MCF 10A (cell line): ENCODE measurements at regions not wholly inside any gene's neighbourhood (a gene's known extent, or its start where the extent isn't known, plus 50 kb on each side); places are given as distances from the start of the nearest gene placed in this dataset.
"Not testable (repeated sequence)": the region's sequence is repeated elsewhere in the genome, so short reads cannot be mapped to it uniquely, and the experiment has no call there.

Experiments
- BruUV-seq: library from RNA; stranded (reverse); fragments of 400-500 nt; replicated peaks from 2 replicates; lab custom pipeline; 2021; lab: Mats Ljungman, UMichigan
- CTCF ChIA-PET: fragments of 300-600 bp; sonication (Branson Sonifier 250); formaldehyde crosslinking; extraction: SDS; loops from one replicate; lab custom pipeline; 2021; ENCODE audit warnings: antibody characterized with exemption, inconsistent platforms; lab: Yijun Ruan, JAX
- POLR2A ChIA-PET: fragments of 300-600, 350-650 bp; sonication (Branson Sonifier 250); formaldehyde crosslinking; extraction: SDS; loops from one replicate; lab custom pipeline; 2020; ENCODE audit warnings: antibody characterized with exemption, inconsistent platforms; lab: Yijun Ruan, JAX
- DNase-seq: peaks from one replicate; pipeline ENCODE4 v3.0.0-alpha.2; 2018; ENCODE audit not compliant: unreplicated experiment
- H3K27ac Mint-ChIP-seq: one replicate; pipeline ENCODE4 v1.8.0; 2022; ENCODE audit warnings: mild to moderate bottlenecking, low read depth, mixed read lengths; ENCODE audit not compliant: unreplicated experiment
- H3K27me3 Mint-ChIP-seq: one replicate; pipeline ENCODE4 v1.8.0; 2022; ENCODE audit warnings: mixed read lengths; ENCODE audit not compliant: insufficient read depth, unreplicated experiment
- H3K36me3 Mint-ChIP-seq: one replicate; pipeline ENCODE4 v1.8.0; 2022; ENCODE audit warnings: mild to moderate bottlenecking, moderate library complexity, mixed read lengths; ENCODE audit not compliant: insufficient read depth, unreplicated experiment
- H3K4me1 Mint-ChIP-seq: one replicate; pipeline ENCODE4 v1.8.0; 2022; ENCODE audit warnings: mixed read lengths; ENCODE audit not compliant: insufficient read depth, unreplicated experiment
- H3K4me3 Mint-ChIP-seq: one replicate; pipeline ENCODE4 v1.8.0; 2022; ENCODE audit warnings: mild to moderate bottlenecking, moderate library complexity, mixed read lengths; ENCODE audit not compliant: unreplicated experiment
- H3K9me3 Mint-ChIP-seq: one replicate; pipeline ENCODE4 v1.8.0; 2022; ENCODE audit warnings: mixed read lengths; ENCODE audit not compliant: unreplicated experiment
- CTCF ChIP-seq: fragments of 200-600 bp; IDR thresholded peaks from one replicate; pipeline ENCODE4 v1.8.0; 2022; ENCODE audit warnings: antibody characterized with exemption, mild to moderate bottlenecking; ENCODE audit not compliant: unreplicated experiment
- intact Hi-C: fragments of 100-400 bp; cut with micrococcal nuclease; formaldehyde crosslinking; loops from 2 replicates; pipeline ENCODE4 v1.14.1; 2022

DNA sequence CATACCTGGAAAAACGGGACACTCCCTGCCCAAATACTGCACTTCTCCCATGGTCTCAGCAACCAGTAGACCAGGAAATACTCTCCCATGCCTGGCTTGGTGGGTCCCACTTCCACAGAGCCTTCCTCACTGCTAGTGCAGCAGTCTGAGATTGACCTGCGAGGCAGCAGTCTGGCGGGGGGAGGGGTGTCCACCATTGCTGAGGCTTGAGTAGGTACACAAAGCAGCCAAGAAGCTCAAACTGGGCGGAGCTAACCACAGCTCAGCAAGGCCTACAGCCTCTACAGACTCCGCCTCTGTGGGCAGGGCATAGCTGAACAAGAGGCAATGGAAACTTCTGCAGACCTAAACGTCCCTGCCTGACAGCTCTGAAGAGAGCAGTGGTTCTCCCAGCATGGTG, 191.5 kb upstream of the FTMT start:
- Mint-ChIP-seq H3K27me3 (no peaks in the 10 kb centered on the region), H3K27ac (no peak overlapping the region), H3K9me3 (peaks cover 14% of the 10 kb centered on the region), H3K36me3 (no peaks in the 10 kb centered on the region), H3K4me1 (no peaks in the 10 kb centered on the region), H3K4me3 (no peak overlapping the region)
- BruUV-seq, result no TSS peak
- no peak for TF ChIP-seq CTCF
- intact Hi-C loops, result no loop called here
- CTCF ChIA-PET, result interaction anchor here (0.6 to 1.3 kb wide), 2 partner anchors 11 to 589 kb away, joined by 3 read pairs; no protein-coding TSS in a partner anchor
- POLR2A ChIA-PET, result interaction anchor here (0.6 kb wide), 1 partner anchor 31 kb away, joined by 4 read pairs; no protein-coding TSS in a partner anchor
- no peak for DNase-seq

DNA sequence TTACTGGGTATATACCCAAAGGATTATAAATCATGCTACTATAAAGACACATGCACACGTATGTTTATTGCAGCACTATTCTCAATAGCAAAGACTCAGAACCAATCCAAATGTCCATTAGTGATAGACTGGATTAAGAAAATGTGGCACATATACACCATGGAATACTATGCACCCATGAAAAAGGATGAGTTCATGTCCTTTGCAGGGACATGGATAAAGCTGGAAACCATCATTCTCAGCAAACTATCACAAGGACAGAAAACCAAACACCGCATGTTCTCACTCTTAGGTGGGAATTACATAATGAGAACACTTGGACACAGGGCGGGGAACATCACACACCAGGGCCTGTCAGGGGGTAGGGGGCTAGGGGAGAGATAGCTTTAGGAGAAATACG, 186.1 kb upstream of the FTMT start:
- peaks cover 14% of the 10 kb centered on the region for H3K9me3 Mint-ChIP-seq
- H3K4me3 Mint-ChIP-seq, H3K27me3 Mint-ChIP-seq, H3K4me1 Mint-ChIP-seq, H3K27ac Mint-ChIP-seq, POLR2A ChIA-PET, BruUV-seq, H3K36me3 Mint-ChIP-seq, intact Hi-C loops, DNase-seq: not testable (repeated sequence)
- CTCF ChIA-PET, result interaction anchor here (0.6 kb wide), 1 partner anchor 1050 kb away, joined by 4 read pairs; no protein-coding TSS in a partner anchor

GRCh38 chr5:121667292-121667691, 184.4 kb upstream of the FTMT start:
- no TSS peak for BruUV-seq
- POLR2A ChIA-PET, result no interaction called here
- intact Hi-C loops, result no loop called here
- no peak overlapping the region for H3K4me3 Mint-ChIP-seq
- no peak for TF ChIP-seq CTCF
- DNase-seq, result no peak
- H3K27ac Mint-ChIP-seq, result no peak overlapping the region
- no peaks in the 10 kb centered on the region for H3K27me3 Mint-ChIP-seq
- no peaks in the 10 kb centered on the region for H3K4me1 Mint-ChIP-seq
- CTCF ChIA-PET, result interaction anchor here (1.0 kb wide), 1 partner anchor 137 kb away, joined by 4 read pairs; no protein-coding TSS in a partner anchor
- H3K36me3 Mint-ChIP-seq, result no peaks in the 10 kb centered on the region
- peaks cover 6% of the 10 kb centered on the region for H3K9me3 Mint-ChIP-seq

GRCh38 chr5:121668635-121669034, 183.0 kb upstream of the FTMT start:
- Mint-ChIP-seq H3K4me1 (no peaks in the 10 kb centered on the region), H3K4me3 (no peak overlapping the region), H3K27ac (no peak overlapping the region), H3K27me3 (no peaks in the 10 kb centered on the region), H3K36me3 (no peaks in the 10 kb centered on the region), H3K9me3 (peaks cover 6% of the 10 kb centered on the region)
- CTCF ChIA-PET, result no interaction called here
- no TSS peak for BruUV-seq
- intact Hi-C loops, result no loop called here
- no peak for TF ChIP-seq CTCF
- DNase-seq, result peak; percentile 30
- POLR2A ChIA-PET, result no interaction called here
